BJ (cell line): ENCODE measurements at regions not wholly inside any gene's neighbourhood (a gene's known extent, or its start where the extent isn't known, plus 50 kb on each side); places are given as distances from the start of the nearest gene placed in this dataset.

Experiments
- CTCF ChIA-PET: fragments of 350-600 bp; formaldehyde crosslinking; extraction: SDS; loops from one replicate; lab custom pipeline; 2021; ENCODE audit warnings: antibody characterized with exemption, inconsistent platforms; lab: Yijun Ruan, JAX
- POLR2A ChIA-PET: fragments of 300-600 bp; sonication (Branson Sonifier 250); formaldehyde crosslinking; extraction: SDS; loops from one replicate; lab custom pipeline; 2021; ENCODE audit warnings: antibody characterized with exemption; lab: Charles Lee
- DNase-seq: peaks from one replicate; pipeline ENCODE4 v3.0.0-alpha.2; 2011; ENCODE audit warnings: low read depth
- H3K27me3 ChIP-seq: 2 replicates; pipeline ENCODE4 v1.6.0; 2011; ENCODE audit warnings: low read length; ENCODE audit not compliant: control insufficient read depth, insufficient read depth
- H3K36me3 ChIP-seq: 2 replicates; pipeline ENCODE4 v1.5.1; 2011; ENCODE audit warnings: low read length; ENCODE audit not compliant: control insufficient read depth, insufficient read depth
- H3K4me3 ChIP-seq: 2 replicates; pipeline ENCODE4 v1.5.1; 2011; ENCODE audit warnings: low read depth, mild to moderate bottlenecking, control low read depth, low read length
- TF ChIP-seq, protein P1 (sequence below): IDR thresholded peaks from 2 replicates; pipeline ENCODE4 v1.5.1; 2011; ENCODE audit warnings: low read depth, mild to moderate bottlenecking, control low read depth, inconsistent platforms, low read length, moderate library complexity; ENCODE audit not compliant: insufficient read depth

DNA sequence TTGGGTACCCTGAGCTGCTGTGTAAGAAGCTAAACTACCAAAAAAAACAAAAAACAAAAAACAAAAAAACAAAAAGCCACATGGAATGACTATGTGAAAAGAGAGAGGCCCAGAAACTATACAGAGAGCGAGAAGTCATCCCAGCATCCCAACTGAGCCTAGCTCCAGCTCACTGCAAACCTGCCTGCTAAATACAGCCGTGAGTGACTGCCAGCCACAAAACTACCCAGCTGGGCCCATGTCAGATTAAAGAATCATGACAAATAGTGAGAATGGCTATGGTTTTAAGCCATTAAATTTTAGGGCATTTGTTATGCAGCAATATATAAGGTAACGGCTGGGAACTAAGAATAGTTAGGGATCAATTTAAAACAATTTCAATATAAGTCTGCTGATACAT is 335.1 kb upstream of the PDE4D start:
- DNase-seq, result no peak
- CTCF ChIA-PET, result no interaction called here
- TF ChIP-seq, protein P1, sequence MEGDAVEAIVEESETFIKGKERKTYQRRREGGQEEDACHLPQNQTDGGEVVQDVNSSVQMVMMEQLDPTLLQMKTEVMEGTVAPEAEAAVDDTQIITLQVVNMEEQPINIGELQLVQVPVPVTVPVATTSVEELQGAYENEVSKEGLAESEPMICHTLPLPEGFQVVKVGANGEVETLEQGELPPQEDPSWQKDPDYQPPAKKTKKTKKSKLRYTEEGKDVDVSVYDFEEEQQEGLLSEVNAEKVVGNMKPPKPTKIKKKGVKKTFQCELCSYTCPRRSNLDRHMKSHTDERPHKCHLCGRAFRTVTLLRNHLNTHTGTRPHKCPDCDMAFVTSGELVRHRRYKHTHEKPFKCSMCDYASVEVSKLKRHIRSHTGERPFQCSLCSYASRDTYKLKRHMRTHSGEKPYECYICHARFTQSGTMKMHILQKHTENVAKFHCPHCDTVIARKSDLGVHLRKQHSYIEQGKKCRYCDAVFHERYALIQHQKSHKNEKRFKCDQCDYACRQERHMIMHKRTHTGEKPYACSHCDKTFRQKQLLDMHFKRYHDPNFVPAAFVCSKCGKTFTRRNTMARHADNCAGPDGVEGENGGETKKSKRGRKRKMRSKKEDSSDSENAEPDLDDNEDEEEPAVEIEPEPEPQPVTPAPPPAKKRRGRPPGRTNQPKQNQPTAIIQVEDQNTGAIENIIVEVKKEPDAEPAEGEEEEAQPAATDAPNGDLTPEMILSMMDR, result no peak
- Histone ChIP-seq H3K36me3 (no peaks in the 10 kb centered on the region), H3K27me3 (no peaks in the 10 kb centered on the region), H3K4me3 (no peak overlapping the region)
- POLR2A ChIA-PET, result no interaction called here

DNA sequence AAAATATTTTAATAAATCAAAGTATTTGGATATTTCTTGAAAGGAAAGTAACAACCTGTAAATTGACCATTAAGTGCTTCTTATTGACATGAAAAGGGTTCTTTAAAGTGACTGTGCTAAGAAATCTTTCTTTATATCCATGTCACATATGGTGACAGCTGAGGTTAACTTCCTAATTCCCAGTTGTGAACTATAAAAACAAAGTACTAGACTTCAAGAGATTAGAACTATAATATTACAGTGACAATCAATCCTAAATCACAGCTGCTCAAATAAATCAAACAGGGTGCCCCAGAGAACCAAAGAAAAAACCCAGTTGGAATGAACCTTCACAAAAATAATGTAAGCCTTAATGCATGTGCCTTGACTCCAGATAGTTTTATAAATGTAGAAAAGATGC is 332.6 kb upstream of the PDE4D start:
- no peaks in the 10 kb centered on the region for H3K36me3 ChIP-seq
- ChIA-PET POLR2A (no interaction called here), CTCF (no interaction called here)
- DNase-seq, result no peak
- no peaks in the 10 kb centered on the region for H3K27me3 ChIP-seq
- no peak overlapping the region for H3K4me3 ChIP-seq
- TF ChIP-seq, protein P1, result no peak

DNA sequence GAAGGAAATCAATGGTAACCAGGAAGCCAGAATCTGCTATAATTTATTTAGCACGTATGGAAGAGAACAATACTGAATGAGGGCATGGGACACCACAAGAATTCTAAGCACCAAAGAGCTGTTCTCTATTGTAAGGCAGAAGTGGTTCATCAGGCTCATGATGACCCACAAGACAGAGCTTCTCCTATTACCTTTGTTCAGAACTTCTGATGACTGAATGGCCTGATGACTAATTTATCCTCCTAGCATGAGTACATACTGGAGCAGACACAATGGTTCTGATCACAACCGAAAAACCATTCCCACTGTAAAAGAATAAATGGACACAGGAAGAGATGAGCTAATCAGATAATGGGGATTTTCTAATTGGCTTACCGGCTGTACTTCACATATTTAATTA is 329.8 kb upstream of the PDE4D start:
- Histone ChIP-seq H3K4me3 (no peak overlapping the region), H3K36me3 (no peaks in the 10 kb centered on the region), H3K27me3 (no peaks in the 10 kb centered on the region)
- CTCF ChIA-PET, result no interaction called here
- DNase-seq, result no peak
- POLR2A ChIA-PET, result no interaction called here
- TF ChIP-seq, protein P1, result no peak

DNA sequence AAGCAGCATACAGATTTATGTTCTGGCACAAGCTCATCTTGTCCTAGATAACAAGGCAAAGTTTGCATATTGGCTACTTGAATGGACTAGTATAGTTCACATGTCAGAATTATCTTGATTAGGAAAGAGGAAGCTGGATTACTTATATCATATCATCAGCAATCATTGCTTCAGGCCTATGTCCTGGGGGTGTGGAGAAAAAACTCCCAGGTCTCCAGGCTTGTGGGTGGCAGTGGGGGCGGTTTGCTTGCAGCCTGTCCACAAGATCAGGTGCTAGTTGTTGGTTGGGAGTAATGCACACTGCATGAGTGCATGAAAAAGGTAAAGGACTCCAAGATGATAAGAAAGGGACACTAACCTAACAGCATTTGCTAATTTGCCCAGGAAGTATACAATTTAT is 326.4 kb upstream of the PDE4D start:
- CTCF ChIA-PET, result interaction anchor here (1.3 kb wide), 1 partner anchor 30 kb away, joined by 3 read pairs; no protein-coding TSS in a partner anchor
- Histone ChIP-seq H3K36me3 (no peaks in the 10 kb centered on the region), H3K4me3 (no peak overlapping the region), H3K27me3 (no peaks in the 10 kb centered on the region)
- TF ChIP-seq, protein P1, result no peak
- no peak for DNase-seq
- POLR2A ChIA-PET, result no interaction called here

DNA sequence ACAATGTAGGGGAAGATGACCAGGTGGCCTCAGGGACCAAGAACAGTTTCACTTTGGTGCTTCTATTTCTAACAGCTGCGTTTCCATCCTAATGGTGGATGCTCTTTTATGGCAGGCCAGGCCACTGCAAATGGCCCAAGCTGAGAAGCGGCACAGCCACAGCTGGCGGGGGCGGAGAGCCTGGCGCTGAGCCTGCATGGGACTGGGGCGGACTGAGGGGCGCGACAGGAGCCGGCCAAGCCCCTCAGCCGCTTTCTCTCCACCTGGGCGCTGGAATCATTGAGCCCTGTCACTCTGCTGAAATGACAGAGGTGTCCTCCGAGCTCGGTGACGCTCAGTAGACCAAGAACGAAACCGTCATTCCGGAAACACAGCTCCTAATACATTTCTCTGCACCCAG is 317.3 kb upstream of the PDE4D start:
- TF ChIP-seq, protein P1, result no peak
- CTCF ChIA-PET, result no interaction called here
- no peaks in the 10 kb centered on the region for H3K36me3 ChIP-seq
- no peaks in the 10 kb centered on the region; the same call in 1 of the 2 replicates for H3K27me3 ChIP-seq
- DNase-seq, result no peak
- H3K4me3 ChIP-seq, result no peak overlapping the region
- POLR2A ChIA-PET, result no interaction called here
